HG03439 (cell line): ENCODE measurements at regions not wholly inside any gene's neighbourhood (a gene's known extent, or its start where the extent isn't known, plus 50 kb on each side); places are given as distances from the start of the nearest gene placed in this dataset.

Source experiments
- ATAC-seq: cut with Tn5 transposase; IDR thresholded peaks from one replicate; pipeline ENCODE4 v1.9.1; 2021; ENCODE audit warnings: mild to moderate bottlenecking, moderate library complexity; ENCODE audit not compliant: unreplicated experiment

GRCh38 chr5:126199467-126199866, 223.7 kb upstream of the GRAMD2B start:
- ATAC-seq = no peak

GRCh38 chr5:126208691-126209090, 214.5 kb upstream of the GRAMD2B start:
- ATAC-seq = no peak

GRCh38 chr5:126210955-126211354, 212.3 kb upstream of the GRAMD2B start:
- ATAC-seq = no peak

DNA sequence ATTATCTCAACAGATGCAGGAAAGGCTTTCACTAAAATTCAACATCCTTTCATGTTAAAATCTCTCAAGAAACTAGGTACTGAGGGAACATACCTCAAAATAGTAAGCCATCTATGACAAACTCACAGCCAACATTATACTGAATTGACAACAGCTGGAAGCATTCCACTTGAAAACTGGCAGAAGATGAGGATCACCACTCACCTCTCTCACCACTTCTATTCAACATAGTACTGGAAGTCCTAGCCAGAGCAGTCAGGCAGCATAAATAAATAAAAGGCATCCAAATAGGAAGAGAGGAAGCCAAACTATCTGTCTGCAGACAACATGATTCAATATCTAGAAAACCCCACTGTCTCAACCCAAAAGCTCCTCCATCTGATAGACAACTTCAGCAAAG, 203.6 kb upstream of the GRAMD2B start:
- no peak for ATAC-seq

DNA sequence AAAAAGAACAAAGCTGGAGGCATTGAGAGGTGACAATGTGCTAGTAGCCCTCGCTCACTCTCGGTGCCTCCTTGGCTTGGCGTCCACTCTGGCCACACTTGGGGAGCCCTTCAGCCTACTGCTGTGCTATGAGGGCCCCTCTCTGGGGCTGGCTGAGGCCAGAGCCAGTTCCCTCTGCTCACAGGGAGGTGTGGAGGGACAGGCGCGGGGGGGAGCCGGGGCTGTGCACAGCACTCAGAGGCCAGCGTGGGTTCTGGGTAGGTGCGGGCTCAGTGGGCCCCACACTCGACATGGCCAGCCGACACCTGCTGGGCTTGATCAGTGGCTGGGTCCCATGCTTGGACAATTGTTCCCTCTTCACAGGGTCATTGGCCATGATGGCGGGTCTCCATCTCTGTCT, 202.5 kb upstream of the GRAMD2B start:
- ATAC-seq = no peak

DNA sequence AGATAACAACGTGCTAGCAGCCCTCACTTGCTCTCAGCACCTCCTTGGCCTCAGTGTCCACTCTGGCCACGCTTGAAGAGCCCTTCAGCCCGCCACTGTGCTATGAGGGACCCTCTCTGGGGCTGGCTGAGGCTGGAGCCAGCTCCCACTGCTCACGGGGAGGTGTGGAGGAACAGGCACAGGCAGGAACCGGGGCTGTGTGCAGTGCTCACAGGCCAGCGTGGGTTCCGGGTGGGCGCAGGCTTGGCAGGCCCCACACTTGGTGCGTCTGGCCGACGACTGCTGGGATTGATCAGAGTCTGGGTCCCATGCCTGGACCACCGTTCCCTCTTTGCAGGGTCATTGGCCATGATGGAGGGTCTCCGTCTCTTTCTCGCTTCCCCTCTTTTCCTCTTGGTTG, 194.3 kb upstream of the GRAMD2B start:
- ATAC-seq = no peak

- ATAC-seq = no peak
Observed at GRCh38 chr5:126233256-126233655, 190.0 kb upstream of the GRAMD2B start.

GRCh38 chr5:126234563-126235195, 188.5 kb upstream of the GRAMD2B start:
- ATAC-seq = no peak

DNA sequence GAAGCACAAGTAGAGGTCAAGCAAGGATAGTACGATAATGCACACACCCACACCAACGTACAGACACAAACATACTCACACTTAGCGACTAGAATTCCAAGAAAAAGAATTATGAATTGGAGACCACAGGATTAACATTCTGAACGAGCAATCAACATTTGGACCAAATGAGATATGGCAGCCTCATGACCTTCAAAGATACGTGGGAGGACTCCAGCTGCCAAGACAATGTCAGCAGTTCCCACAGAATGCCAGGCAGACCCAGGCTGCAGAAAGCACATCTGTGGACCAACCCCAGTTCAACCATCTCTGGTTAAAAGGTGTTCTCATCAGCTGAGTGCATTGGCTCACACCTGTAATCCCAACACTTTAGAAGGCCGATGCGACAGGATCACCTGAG, 187.6 kb upstream of the GRAMD2B start:
- no peak for ATAC-seq

DNA sequence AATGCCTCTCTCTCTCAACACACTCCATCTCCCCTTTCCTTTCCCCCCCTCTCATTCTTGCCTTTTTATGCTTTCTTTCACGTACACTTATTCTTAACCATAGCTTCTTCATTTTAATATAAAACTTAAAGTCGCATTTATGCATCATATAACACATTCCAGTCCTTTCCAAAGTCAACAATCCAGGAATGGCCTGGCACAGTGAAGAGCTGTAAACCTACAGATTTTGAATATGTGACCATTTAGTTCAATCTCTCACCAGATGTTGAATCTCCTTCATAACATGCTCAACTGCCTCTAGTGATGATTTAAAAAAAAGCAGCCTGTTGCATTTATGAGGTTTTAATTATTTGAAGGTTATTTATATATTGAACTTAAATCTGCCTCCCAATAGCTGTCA, 186.2 kb upstream of the GRAMD2B start:
- no peak for ATAC-seq

- ATAC-seq = no peak
Observed at GRCh38 chr5:126248611-126249010, 174.6 kb upstream of the GRAMD2B start.

- ATAC-seq = no peak
Observed at GRCh38 chr5:126251024-126251423, 172.2 kb upstream of the GRAMD2B start.

- no peak for ATAC-seq
Observed at GRCh38 chr5:126253406-126253805, 169.8 kb upstream of the GRAMD2B start.

DNA sequence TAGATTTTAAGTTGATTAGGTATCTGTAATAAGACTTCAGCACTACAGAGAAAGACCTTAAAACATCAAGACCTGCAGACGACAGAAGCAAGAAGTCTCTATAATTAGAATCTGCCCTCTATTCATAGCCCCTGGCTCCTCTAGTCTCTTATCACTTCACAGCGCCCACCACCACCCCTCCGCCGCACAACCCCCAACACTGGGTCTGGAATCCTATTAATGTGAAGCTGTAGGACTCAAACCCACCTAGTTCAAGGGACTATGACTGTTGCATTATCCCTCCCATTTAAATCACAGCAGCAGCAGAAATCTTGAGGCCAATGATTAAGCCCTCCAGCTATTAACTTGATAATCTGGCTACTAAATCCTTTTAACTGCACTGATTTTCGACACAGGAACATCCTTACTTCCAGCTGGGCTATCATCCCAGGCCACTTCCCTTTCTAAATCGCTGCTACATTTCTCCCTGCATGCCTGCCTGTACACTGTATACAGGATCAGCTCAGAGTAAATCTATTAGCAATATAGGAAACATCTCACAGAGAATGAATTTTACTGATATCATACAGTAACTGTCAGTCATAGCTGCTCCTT, 159.5 kb upstream of the GRAMD2B start:
- no peak for ATAC-seq

GRCh38 chr5:126265917-126266316, 157.3 kb upstream of the GRAMD2B start:
- no peak for ATAC-seq

- no peak for ATAC-seq
Observed at GRCh38 chr5:126267438-126267837, 155.8 kb upstream of the GRAMD2B start.

- ATAC-seq = no peak
Observed at GRCh38 chr5:126268697-126269315, 154.4 kb upstream of the GRAMD2B start.

DNA sequence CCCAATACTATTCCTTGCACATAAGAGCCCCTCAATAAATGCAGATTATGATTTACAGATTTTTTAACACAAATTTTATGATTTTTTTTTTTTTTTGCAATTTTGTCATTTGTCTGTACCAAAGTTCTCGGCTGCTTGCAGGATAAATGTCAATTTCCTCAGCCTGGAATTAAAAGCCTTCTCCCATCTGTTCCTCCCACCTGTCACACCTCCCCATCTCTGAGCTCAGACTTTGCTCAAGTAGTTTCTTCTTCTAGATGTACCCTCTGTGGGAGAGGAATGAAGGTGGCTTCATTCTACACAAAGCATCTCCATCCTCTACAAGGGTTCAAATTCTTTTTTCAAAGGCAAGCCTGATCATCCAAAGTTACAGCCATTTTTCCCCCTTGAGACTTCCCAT, 153.7 kb upstream of the GRAMD2B start:
- ATAC-seq = no peak

DNA sequence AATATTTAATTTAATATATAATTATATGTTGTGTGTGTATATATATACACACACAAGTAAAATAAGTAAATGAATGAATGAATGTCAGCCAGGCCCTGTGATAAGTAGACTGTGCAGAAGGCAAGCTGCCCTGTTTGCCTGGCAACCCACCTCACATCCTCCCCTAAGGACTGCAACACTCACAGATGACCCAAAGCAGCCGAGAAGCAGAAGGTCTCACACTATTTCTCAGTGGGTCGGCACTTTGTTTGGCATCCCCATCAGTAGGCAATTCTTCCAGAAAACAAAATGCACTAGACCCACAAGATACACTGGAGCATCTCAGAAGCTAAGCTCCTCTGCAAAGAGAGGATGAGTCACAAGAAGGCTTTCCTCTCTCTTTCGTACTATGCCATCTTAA, 152.1 kb upstream of the GRAMD2B start:
- ATAC-seq = no peak

GRCh38 chr5:126274076-126274762, 149.0 kb upstream of the GRAMD2B start:
- no peak for ATAC-seq

- no peak for ATAC-seq
Observed at GRCh38 chr5:126274763-126275125, 148.5 kb upstream of the GRAMD2B start.

GRCh38 chr5:126277762-126278161, 145.4 kb upstream of the GRAMD2B start:
- no peak for ATAC-seq
